PFSK-1 (cell line): ENCODE measurements at regions not wholly inside any gene's neighbourhood (a gene's known extent, or its start where the extent isn't known, plus 50 kb on each side); places are given as distances from the start of the nearest gene placed in this dataset.

Source experiments
- FOXP2 ChIP-seq: optimal IDR thresholded peaks from 2 replicates; pipeline ENCODE3; 2011; ENCODE audit warnings: borderline replicate concordance, control low read depth, inconsistent platforms; ENCODE audit not compliant: insufficient read depth; ENCODE audit errors: extremely low read length, extremely low read depth
- POLR2AphosphoS5 ChIP-seq: IDR thresholded peaks from 2 replicates; pipeline ENCODE4 v1.6.1; 2012; ENCODE audit warnings: low read depth, mild to moderate bottlenecking, control low read depth, low read length, moderate library complexity
- REST ChIP-seq, 2 experiments: IDR thresholded peaks; 2 replicates each; pipeline versions ENCODE4 v1.6.1 to v1.8.0; 2011 to 2012; ENCODE audit warnings: low read depth in 2 of 2, low read length in 2 of 2, control low read depth in 1 of 2, inconsistent platforms in 1 of 2, mild to moderate bottlenecking in 1 of 2, moderate library complexity in 1 of 2; ENCODE audit not compliant: insufficient read depth in 1 of 2
- SIN3A ChIP-seq: IDR thresholded peaks from 2 replicates; pipeline ENCODE4 v1.6.1; 2012; ENCODE audit warnings: mild to moderate bottlenecking, low read length, moderate library complexity, borderline replicate concordance; ENCODE audit not compliant: insufficient read depth
- TAF1 ChIP-seq: IDR thresholded peaks from 2 replicates; pipeline ENCODE4 v1.6.1; 2012; ENCODE audit warnings: low read length, control low read depth, borderline replicate concordance; ENCODE audit not compliant: insufficient read depth

GRCh38 chr11:92306966-92307510 lies 82.4 kb downstream of the FAT3 start:
- no peak for TF ChIP-seq FOXP2
- no peak for TF ChIP-seq POLR2AphosphoS5
- TF ChIP-seq SIN3A, result no peak
- TF ChIP-seq TAF1, result no peak
- no peak for TF ChIP-seq REST (IDR thresholded peaks at IDR 0.05; ENCODE audit: insufficient read depth in 1 of 2, low read depth in 2 of 2, low read length in 2 of 2)

GRCh38 chr11:92308366-92308765 lies 83.7 kb downstream of the FAT3 start:
- TF ChIP-seq TAF1, result no peak
- no peak for TF ChIP-seq POLR2AphosphoS5
- TF ChIP-seq SIN3A, result no peak
- TF ChIP-seq FOXP2, result no peak
- no peak for TF ChIP-seq REST (IDR thresholded peaks at IDR 0.05; ENCODE audit: insufficient read depth in 1 of 2, low read depth in 2 of 2, low read length in 2 of 2)

GRCh38 chr11:92311616-92312449 lies 87.2 kb downstream of the FAT3 start:
- no peak for TF ChIP-seq TAF1
- no peak for TF ChIP-seq SIN3A
- no peak for TF ChIP-seq FOXP2
- no peak for TF ChIP-seq POLR2AphosphoS5
- TF ChIP-seq REST (IDR thresholded peaks at IDR 0.05; ENCODE audit: insufficient read depth in 1 of 2, low read depth in 2 of 2, low read length in 2 of 2), result no peak

- TF ChIP-seq FOXP2 (no peak), TAF1 (no peak), REST (IDR thresholded peaks at IDR 0.05; ENCODE audit: insufficient read depth in 1 of 2, low read depth in 2 of 2, low read length in 2 of 2) (no peak), POLR2AphosphoS5 (no peak), SIN3A (no peak)
These were observed 89.2 kb downstream of the FAT3 start for GRCh38 chr11:92313784-92314183.

GRCh38 chr11:92314499-92314898 lies 89.9 kb downstream of the FAT3 start:
- TF ChIP-seq REST (IDR thresholded peaks at IDR 0.05; ENCODE audit: insufficient read depth in 1 of 2, low read depth in 2 of 2, low read length in 2 of 2), result no peak
- no peak for TF ChIP-seq FOXP2
- TF ChIP-seq TAF1, result no peak
